Left cardiac atrium (tissue), 4 donors: ENCODE measurements at regions not wholly inside any gene's neighbourhood (a gene's known extent, or its start where the extent isn't known, plus 50 kb on each side); places are given as distances from the start of the nearest gene placed in this dataset.
"Not testable (repeated sequence)": the region's sequence is repeated elsewhere in the genome, so short reads cannot be mapped to it uniquely, and the experiment has no call there.

Experiments
- ATAC-seq, 2 donors: fragments of 200-7000 bp; cut with Tn5 transposase; one replicate each; pipeline ENCODE4 v1.9.1; 2020; ENCODE audit warnings: mild to moderate bottlenecking in 2 of 2, moderate library complexity in 2 of 2
- DNase-seq: peaks from one replicate; pipeline ENCODE4 v3.0.0-alpha.2; 2020
- intact Hi-C, 2 donors: fragments of 100-400 bp; cut with DNase I; formaldehyde crosslinking; loops; one replicate each; pipeline versions ENCODE4 v1.14.1 to v1.15.1; 2022 to 2023
- donor health status: DM: no; HTN: yes; CAD: no.
- donor health status: DM: no; HTN: yes; CAD: no; lungs with severe emphysema.
- donor health status: DM: yes; HTN: yes; CAD: no.
- donor health status: Dilated cardiomyopathy.

DNA sequence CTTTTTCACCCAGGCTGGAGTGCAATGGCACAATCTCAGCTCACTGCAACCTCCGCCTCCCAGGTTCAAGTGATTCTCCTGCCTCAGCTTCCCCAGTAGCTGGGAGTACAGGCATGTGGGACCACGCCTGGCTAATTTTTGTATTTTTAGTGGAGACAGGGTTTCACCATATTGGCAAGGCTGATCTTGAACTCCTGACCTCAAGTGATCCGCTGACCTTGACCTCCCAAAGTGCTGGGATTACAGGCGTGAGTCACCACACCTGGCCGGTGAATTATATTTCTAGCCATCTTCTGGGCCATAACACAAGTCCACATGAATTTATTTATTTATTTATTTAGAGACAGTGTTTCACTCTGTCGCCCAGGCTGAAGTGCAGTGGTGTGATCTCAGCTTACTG lies 105.0 kb upstream of the XPO1 start:
- DNase-seq, intact Hi-C loops, ATAC-seq: not testable (repeated sequence)

DNA sequence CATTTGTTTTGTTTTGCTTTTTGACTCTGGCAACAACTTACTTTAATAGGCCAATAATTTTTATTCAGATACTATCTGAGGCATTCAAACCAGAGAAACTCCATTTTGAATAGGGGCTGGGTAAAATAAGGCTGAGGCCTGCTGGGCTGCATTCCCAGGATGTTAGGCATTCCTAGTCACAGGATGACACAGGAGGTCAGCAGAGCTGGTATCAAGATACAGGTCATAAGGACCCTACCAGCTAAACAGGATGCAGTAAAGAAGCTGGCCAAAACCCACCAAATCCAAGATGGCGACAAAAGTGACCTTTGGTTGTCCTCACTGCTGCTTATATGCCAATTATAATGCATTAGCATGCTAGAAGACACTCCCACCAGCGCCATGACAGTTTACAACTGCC lies 102.2 kb upstream of the XPO1 start:
- intact Hi-C loops = no loop called here
- ATAC-seq = no peak
- no peak for DNase-seq

DNA sequence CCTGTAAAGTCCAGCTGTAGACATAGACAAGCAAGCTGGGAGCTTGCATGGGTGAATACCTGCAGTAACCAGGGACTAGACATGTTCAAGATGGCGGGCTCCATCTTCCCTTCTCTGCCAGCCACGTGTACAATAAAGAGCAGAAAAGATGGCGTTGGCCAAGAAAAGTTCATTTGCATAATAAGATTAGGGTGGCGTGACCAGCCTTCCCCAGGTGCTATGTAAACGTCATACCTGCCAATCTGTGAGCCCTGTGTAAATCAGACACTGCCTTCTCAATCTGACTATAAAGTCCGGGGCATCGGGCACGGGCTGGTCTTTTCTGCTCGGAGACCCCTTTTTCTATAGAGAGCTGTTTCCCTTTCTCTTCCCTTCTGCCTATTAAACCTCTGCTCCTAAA lies 101.6 kb upstream of the XPO1 start:
- no peak for DNase-seq
- intact Hi-C loops = no loop called here
- ATAC-seq = no peak

GRCh38 chr2:61636686-61637085 lies 98.5 kb upstream of the XPO1 start:
- intact Hi-C loops = no loop called here
- no peak for DNase-seq
- ATAC-seq = no peak

- ATAC-seq = no peak
- no peak for DNase-seq
- intact Hi-C loops = no loop called here
Observed at GRCh38 chr2:61634512-61634911, 96.4 kb upstream of the XPO1 start.

GRCh38 chr2:61633250-61633649 lies 95.1 kb upstream of the XPO1 start:
- intact Hi-C loops = no loop called here

GRCh38 chr2:61632276-61633169 lies 94.4 kb upstream of the XPO1 start:
- no peak for ATAC-seq
- intact Hi-C loops = no loop called here
- DNase-seq = no peak

More at GRCh38 chr2:61633250-61633649, 95.1 kb upstream of the XPO1 start:
- no peak for ATAC-seq
- no peak for DNase-seq

DNA sequence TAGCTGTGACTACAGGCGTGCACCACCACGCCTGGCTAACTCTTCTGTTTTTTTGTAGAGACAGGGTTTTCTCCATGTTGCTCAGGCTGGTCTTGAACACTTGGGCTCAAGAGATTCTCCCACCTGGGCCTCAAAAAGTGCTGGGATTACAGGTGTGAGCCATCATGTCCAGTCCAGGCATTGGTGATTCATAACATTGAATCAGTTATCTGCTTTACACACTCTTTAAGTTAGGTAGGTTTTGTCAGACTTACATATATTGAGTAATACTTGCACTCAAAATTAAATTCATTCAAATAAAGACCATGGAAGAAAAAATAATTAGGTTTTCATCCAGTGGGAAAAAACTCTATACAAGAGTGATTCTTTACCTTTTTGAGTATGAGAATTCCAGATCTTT lies 93.2 kb upstream of the XPO1 start:
- ATAC-seq (no peak), DNase-seq (no peak)
- intact Hi-C loops = no loop called here

DNA sequence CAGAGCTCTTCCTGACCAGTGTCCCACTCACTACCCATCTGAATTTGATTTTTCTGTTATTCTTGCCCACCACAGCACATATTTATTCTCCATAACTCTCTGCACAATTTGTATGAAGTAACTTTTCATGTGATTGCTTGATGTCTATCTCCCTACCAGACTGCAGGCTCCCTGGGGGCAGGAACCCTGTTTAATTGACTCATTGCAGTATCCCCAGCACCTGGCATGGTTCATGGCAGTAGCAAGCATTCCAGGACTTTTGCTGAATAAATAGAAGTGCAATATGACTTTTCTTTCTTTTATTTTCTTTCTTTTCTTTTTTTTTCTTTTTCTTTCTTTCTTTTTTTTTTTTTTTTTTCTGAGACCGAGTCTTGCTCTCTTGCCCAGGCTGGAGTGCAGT lies 88.7 kb upstream of the XPO1 start:
- intact Hi-C loops = no loop called here
- ATAC-seq (no peak), DNase-seq (no peak)

DNA sequence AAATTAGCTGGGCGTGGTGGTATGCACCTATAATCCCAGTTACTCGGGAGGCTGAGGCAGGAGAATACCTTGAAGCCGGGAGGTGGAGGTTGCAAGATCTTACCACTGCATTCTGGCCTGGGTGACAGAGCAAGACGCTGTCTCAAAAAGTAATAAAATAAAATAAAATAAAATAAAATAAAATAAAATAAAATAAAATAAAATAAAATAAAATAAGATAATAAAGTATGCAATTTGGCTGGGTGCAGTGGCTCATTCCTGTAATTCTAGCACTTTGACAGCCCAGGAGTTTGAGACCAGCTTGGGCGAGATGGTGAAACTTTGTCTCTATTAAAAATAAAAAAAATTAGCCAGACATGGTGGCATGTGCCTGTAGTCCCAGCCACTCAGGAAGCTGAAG lies 85.6 kb upstream of the XPO1 start:
- intact Hi-C loops = no loop called here
- DNase-seq (no peak), ATAC-seq (no peak)

DNA sequence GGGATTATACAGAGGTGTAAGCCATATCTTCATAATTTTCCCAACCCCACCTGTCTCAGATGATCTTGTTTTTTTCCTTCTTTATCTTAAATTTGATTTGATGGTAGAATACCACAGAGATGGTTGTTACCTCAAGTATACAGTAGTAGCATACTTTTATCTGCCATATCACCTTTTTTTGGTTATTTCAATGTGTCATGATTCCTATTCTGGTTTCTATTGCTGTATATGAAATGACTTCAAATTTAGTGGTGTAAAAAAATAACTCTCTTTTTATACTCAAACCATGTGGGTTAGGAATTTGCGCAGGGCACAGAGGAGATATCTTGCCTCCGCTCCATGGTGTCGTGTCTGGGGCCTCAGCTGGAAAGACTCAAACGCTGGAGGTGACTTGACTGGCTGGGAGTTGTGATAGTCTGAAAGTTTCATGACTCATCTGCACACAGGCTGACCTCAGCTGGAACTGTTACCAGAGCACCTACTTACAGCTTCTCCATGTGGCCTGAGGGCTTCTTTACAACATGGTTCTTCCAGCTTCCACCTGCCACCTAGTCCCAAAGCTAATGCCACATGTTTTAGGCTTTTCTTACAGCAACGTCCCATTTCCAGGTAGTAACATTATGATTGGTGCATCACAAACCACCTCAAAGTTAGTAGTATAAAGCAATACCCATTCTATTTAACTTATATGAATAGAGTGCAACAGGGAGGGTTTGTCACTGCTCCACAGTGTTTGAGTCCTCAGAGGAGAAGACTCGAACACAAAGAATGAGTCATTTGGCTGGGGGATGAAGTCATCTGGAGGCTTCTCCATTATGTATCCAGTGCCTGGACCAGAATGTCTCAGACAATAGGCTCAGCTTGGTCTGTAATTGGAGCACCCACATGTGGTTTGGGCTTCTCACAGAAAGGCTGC lies 82.3 kb upstream of the XPO1 start:
- no peak for DNase-seq
- intact Hi-C loops = no loop called here
- peak in 1 of 2 donors; percentile 87 for ATAC-seq

GRCh38 chr2:61619561-61619960 lies 81.4 kb upstream of the XPO1 start:
- ATAC-seq (no peak), DNase-seq (no peak)
- intact Hi-C loops = no loop called here

- ATAC-seq (no peak), DNase-seq (no peak)
- intact Hi-C loops = no loop called here
Observed at GRCh38 chr2:61617610-61618009, 79.5 kb upstream of the XPO1 start.

- intact Hi-C loops = no loop called here
- ATAC-seq = no peak
- no peak for DNase-seq
Observed at GRCh38 chr2:61605245-61605644, 67.1 kb upstream of the XPO1 start.

DNA sequence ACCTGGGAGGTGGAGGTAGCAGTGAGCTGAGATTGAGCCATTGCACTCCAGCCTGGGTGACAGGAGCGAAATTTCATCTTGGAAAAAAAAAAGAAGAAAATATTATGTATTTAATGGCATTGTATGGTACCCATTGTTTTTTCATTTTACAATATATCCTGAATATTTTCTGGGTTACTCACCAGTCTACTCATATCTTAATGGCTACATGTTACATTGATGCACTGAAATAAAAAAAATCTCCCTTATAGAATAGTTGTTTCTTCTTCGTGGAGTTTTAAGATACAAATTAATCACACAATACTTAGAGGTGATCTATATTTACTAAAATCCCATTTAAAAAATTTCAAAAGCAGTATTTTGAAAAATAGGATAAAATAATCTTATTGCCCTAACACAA lies 66.3 kb upstream of the XPO1 start:
- ATAC-seq (no peak), DNase-seq (no peak)
- intact Hi-C loops = no loop called here

- DNase-seq, intact Hi-C loops, ATAC-seq: not testable (repeated sequence)
Observed at GRCh38 chr2:61598515-61599156, 60.5 kb upstream of the XPO1 start.

DNA sequence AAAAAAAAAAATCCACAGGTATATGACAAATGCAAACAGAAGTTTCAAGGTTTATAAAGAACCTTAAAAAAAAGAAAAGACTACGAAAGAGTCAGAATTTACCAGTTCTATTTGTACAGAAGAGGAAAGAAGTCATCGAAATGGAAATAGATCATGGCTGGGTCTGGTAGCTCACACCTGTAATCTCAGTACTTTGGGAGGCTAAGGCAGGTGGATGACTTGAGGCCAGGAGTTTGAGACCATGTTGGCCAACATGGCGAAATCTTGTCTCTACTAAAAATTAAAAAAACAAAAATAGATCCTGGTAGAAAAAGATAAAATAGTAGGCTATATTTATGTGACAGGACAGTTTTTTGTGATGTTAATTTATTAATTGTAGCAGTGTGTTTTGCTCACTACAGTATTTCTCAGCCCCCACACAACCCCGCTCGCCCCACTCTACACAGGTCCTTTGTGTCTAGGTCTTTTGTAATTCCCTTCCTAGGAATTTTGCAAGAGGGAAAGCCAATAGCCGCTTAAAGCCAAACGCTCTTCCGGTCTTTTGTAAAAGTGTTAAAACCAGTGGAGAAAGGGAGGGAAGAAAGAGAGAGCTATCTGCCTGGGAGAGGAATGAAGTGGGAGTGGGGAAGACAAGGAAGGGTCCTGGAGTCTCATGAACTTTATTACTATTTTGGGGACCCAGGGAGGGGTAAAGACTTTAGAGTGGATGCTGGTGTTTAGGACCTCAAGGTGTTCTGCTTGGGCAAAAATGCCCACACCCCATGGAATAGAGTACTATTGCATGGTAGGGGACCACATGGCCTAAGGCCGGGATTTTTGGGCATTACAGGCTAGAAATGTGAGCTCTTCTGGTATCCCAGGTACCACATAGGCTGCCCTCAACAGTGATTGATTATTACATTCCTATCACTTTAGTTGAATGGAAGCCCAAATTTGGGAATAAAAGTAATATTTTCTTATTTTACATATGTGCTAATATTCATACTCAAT lies 59.4 kb upstream of the XPO1 start:
- DNase-seq (no peak), ATAC-seq (no peak)
- intact Hi-C loops = no loop called here

GRCh38 chr2:61594201-61594600 lies 56.0 kb upstream of the XPO1 start:
- DNase-seq, intact Hi-C loops, ATAC-seq: not testable (repeated sequence)

- intact Hi-C loops = not testable (repeated sequence)
Observed at GRCh38 chr2:61593648-61594047, 55.5 kb upstream of the XPO1 start.

More at GRCh38 chr2:61593648-61594047, 55.5 kb upstream of the XPO1 start:
- DNase-seq, ATAC-seq: not testable (repeated sequence)
